GM12892 (cell line): ENCODE measurements at regions not wholly inside any gene's neighbourhood (a gene's known extent, or its start where the extent isn't known, plus 50 kb on each side); places are given as distances from the start of the nearest gene placed in this dataset.

Experiments used
- POLR2A ChIP-seq: IDR thresholded peaks from 2 replicates; pipeline ENCODE4 v1.6.1; 2011; ENCODE audit warnings: low read depth, low read length, control low read depth
- POLR2AphosphoS5 ChIP-seq: IDR thresholded peaks from 2 replicates; pipeline ENCODE4 v1.6.1; 2011; ENCODE audit warnings: low read depth, low read length, control low read depth
- TAF1 ChIP-seq: IDR thresholded peaks from 2 replicates; pipeline ENCODE4 v1.6.1; 2011; ENCODE audit warnings: low read depth, mild to moderate bottlenecking, control low read depth, low read length, borderline replicate concordance

DNA sequence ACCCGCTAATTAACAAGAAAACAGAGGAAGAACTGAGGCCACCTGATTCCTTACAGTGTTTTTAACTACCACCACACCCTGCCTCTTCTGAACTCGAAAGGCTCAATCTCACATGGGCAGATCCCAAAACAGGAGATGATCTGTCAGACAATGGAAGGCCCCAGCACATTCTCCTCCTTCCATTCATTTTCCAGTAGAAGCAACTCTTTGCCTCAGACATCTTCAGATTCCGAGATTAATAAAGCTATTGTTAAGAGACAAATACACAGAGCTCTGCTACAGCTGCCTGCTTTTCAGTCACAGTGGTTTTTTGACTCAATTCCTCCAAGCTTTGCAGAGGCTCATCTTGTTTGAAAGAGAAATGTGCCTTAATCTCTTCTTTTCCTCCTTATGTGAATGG is 127.2 kb upstream of the ADAMTSL1 start:
- TF ChIP-seq TAF1 (no peak), POLR2A (no peak), POLR2AphosphoS5 (no peak)
